Retinal pigment epithelial cell (primary cell): ENCODE measurements at regions not wholly inside any gene's neighbourhood (a gene's known extent, or its start where the extent isn't known, plus 50 kb on each side); places are given as distances from the start of the nearest gene placed in this dataset.

ENCODE experiments used
- DNase-seq: peaks from one replicate; pipeline ENCODE4 v3.0.0-alpha.2; 2010; ENCODE audit warnings: low read depth
- H3K4me3 ChIP-seq: 2 replicates; pipeline ENCODE4 v1.5.1; 2011; ENCODE audit warnings: mild to moderate bottlenecking, low read length, control low read depth, moderate library complexity
- TF ChIP-seq, protein P1 (sequence below): conservative IDR thresholded peaks from 2 replicates; pipeline ENCODE4 v1.5.1; 2011; ENCODE audit warnings: low read depth, low read length, control low read depth, inconsistent platforms

DNA sequence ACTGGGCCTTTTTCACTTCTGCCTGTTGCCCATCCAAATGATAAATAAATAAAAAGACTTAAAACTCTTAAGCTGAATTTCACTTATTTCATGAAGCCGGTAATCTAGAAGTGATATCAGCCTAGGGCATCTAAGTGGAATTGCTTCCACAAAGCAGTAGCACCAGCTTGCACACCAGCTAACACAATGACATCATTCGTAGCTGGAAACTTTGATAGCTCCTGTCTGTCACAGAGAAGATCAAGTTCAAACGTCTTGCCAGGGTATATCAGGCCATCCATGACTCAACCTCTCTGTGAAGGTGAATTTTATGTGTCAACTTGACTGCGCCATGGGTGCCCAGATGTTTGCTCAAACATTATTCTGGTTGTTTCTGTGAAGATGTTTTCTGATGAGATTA lies 161.7 kb upstream of the MYT1L start:
- TF ChIP-seq, protein P1, sequence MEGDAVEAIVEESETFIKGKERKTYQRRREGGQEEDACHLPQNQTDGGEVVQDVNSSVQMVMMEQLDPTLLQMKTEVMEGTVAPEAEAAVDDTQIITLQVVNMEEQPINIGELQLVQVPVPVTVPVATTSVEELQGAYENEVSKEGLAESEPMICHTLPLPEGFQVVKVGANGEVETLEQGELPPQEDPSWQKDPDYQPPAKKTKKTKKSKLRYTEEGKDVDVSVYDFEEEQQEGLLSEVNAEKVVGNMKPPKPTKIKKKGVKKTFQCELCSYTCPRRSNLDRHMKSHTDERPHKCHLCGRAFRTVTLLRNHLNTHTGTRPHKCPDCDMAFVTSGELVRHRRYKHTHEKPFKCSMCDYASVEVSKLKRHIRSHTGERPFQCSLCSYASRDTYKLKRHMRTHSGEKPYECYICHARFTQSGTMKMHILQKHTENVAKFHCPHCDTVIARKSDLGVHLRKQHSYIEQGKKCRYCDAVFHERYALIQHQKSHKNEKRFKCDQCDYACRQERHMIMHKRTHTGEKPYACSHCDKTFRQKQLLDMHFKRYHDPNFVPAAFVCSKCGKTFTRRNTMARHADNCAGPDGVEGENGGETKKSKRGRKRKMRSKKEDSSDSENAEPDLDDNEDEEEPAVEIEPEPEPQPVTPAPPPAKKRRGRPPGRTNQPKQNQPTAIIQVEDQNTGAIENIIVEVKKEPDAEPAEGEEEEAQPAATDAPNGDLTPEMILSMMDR: no peak
- no peak for DNase-seq
- no peak overlapping the region for H3K4me3 ChIP-seq

DNA sequence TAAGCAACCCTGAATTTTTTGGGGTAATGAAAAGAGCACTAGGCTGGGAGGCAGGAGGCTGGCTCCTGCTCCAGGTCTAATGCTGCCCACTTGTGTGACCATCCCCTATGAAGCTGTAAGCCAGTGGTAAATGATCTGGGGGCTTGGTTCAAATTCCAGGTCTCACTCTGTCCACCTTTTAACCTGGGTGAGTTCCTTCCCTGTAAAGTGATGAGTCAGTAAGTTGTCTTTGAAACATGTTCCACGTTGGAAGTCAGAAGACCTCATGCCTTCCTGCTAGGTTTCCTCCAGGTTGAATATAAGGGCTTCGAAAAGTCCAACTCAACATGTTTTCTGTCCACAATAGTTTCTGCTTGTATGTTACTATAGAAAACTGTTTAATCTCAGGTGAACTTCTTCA lies 160.9 kb upstream of the MYT1L start:
- H3K4me3 ChIP-seq: no peak overlapping the region
- TF ChIP-seq, protein P1: no peak
- DNase-seq: no peak

DNA sequence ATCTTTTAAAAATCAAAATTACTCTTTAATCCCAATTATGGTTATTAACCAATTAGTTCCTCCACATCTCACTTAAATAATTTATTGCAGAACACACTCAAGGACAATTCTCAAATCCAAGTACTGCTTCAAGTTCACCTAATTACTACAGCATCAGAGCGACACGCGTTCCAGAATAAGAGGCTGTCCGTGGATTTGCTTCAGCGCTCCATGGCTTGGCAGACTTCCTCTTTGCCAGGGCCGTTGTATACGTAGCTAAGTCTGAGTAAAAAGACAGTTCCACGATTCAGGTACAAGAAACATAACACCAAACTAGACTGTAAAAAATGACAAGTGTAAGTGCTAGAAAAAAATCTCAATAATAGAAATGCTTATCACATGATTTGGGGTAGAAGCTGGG lies 153.2 kb upstream of the MYT1L start:
- no peak overlapping the region for H3K4me3 ChIP-seq
- TF ChIP-seq, protein P1: no peak
- no peak for DNase-seq

- H3K4me3 ChIP-seq: no peak overlapping the region
- TF ChIP-seq, protein P1: no peak
Measured at GRCh38 chr2:2482851-2483250, 151.8 kb upstream of the MYT1L start.

GRCh38 chr2:2472881-2473280 lies 141.8 kb upstream of the MYT1L start:
- no peak overlapping the region for H3K4me3 ChIP-seq
- TF ChIP-seq, protein P1: no peak

More at GRCh38 chr2:2482851-2483250, 151.8 kb upstream of the MYT1L start:
- no peak for DNase-seq

GRCh38 chr2:2472044-2472443 lies 141.0 kb upstream of the MYT1L start:
- H3K4me3 ChIP-seq: no peak overlapping the region
- no peak for DNase-seq
- TF ChIP-seq, protein P1: no peak

More at GRCh38 chr2:2472881-2473280, 141.8 kb upstream of the MYT1L start:
- DNase-seq: no peak

- no peak overlapping the region for H3K4me3 ChIP-seq
- no peak for DNase-seq
- TF ChIP-seq, protein P1: no peak
Measured at GRCh38 chr2:2466534-2466933, 135.5 kb upstream of the MYT1L start.
